GM19023 (cell line): ENCODE measurements at regions not wholly inside any gene's neighbourhood (a gene's known extent, or its start where the extent isn't known, plus 50 kb on each side); places are given as distances from the start of the nearest gene placed in this dataset.

Source experiments
- ATAC-seq: cut with Tn5 transposase; IDR thresholded peaks from one replicate; pipeline ENCODE4 v1.9.1; 2021; ENCODE audit warnings: mild to moderate bottlenecking, moderate library complexity; ENCODE audit not compliant: unreplicated experiment

DNA sequence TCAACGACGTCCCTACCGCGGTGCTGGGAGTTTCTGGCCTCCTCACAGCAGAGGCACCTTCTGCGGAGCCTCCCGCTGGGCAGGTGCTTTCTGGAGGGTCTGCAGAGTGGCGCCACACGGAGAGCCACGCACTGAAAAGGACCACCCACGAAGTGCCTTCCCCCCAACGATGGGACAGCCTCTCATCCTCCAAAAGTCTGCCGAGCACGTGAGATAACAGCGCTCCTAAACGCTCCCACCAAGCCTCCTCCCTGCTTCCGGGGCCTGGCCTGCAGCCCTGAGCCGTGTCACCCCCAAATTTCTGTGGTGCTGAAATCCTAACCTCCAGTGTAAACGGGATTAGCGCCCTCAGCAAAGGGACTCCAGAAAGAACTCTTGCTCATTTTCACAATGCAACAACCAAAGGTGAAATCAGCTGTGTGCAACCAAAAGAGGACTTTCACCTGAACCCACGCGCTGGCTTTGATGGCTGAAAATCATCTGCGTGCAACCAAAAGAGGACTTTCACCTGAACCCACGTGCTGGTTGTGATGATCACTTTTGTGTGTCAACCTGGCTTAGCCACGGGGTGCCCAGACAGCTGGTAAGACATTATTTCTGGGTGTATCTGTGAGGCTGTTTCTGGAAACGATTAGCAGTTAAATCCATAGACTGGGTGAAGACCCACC is 924.6 kb downstream of the BRD1 start:
- ATAC-seq = no peak

DNA sequence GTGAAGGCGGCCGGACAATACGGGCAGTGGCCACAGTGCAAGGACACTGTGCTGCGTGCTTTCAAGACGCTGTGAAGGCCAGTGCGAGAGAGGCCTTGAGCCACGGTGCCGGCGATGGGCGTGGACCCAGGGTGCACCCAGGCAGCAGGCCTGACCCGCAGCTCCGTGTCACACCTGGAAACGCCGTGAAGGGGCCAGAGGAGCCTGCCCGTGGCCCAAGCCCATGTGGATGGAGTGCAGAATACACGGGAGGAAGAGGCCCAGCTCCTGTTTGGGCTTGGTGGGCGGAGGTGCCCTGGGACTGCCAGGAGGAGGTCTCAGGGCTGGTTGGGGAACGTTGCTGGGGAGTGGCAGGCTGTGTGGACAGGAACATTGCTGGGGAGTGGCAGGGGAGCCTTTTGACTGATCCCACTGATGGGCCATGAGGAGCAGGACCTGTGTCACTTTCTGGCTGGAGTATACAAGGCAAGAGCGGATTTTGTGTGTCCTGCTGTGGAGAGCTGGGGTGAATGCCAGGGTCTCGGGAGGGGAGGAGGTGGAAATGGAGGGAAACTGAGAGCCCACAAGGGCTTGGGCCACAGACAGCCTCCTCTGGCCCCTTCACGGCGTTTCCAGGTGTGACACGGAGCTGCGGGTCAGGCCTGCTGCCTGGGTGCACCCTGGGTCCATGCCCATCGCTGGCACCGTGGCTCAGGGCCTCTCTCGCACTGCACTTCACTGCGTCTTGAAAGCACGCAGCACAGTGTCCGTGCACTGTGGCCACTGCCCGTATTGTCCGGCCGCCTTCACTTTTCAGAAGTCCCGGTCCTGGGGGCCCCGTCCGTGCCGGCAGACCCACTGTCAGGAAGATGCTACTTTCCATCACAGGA is 925.4 kb downstream of the BRD1 start:
- ATAC-seq = no peak

DNA sequence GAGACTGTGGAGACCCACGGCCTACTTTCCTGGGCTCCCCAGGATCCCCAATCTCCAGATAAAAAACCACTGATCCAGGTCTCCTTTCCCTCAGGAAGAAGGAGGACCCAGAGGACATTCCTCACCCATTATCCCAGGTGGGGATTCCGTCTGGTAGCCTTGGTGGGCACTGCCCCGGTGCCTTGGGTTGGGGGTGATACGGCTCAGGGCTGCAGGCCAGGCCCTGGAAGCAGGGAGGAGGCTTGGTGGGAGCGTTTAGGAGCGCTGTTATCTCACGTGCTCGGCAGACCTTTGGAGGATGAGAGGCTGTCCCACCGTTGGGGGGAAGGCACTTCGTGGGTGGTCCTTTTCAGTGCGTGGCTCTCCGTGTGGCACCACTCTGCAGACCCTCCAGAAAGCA is 926.3 kb downstream of the BRD1 start:
- no peak for ATAC-seq

- no peak for ATAC-seq
These were observed 927.0 kb downstream of the BRD1 start for GRCh38 chr22:48900626-48901025.

DNA sequence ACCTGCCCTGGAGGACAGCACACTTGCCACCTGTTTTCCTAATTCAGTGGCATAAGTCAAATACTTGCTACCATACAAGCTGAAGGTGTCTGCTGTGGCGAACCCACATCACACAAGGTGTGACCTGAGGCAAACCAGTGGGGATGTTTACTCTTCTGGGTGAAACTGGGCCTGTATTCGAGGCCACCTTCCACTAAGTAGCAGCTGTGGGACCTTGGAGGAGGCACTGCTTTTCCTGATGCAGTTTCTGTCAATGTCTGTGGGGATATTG is 927.4 kb downstream of the BRD1 start:
- ATAC-seq = no peak

DNA sequence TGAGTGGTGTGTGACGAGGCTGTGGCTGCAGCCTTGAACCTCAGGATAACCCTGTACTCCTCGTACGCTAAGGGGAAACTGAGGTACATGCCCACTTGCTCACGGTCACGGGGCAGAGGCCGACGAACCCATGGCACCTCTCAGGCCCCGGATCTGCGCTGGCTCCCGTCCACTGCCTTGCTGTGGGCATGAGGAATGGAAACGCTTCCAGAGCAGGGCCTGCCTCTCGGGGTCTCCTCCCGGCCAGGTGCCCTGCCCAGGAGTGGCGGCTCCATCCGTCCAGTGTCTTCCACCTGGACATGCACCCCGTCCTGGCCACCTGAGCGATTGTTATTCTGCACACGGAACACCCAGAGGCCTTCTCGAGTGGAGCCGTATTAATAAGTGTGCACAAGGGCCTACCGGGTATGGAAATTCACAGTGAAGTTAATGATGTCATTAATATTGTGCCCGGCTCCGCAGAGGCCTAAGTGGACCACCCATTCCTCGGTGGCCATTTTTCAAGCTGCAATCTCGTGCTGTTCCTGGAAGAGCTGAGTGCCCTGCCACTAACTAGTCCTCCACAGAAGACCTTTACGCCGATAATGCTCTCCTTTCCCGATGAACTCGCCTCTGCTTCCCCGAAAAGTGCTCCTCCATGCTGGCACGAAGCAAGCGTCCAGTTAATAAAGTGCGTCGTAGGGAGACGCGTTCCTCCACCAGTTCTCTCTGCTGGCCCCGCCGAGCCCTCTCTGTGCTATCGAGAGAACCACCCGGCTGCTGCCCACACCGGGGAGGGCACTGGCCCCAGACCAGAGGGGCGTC is 927.9 kb downstream of the BRD1 start:
- ATAC-seq = no peak

DNA sequence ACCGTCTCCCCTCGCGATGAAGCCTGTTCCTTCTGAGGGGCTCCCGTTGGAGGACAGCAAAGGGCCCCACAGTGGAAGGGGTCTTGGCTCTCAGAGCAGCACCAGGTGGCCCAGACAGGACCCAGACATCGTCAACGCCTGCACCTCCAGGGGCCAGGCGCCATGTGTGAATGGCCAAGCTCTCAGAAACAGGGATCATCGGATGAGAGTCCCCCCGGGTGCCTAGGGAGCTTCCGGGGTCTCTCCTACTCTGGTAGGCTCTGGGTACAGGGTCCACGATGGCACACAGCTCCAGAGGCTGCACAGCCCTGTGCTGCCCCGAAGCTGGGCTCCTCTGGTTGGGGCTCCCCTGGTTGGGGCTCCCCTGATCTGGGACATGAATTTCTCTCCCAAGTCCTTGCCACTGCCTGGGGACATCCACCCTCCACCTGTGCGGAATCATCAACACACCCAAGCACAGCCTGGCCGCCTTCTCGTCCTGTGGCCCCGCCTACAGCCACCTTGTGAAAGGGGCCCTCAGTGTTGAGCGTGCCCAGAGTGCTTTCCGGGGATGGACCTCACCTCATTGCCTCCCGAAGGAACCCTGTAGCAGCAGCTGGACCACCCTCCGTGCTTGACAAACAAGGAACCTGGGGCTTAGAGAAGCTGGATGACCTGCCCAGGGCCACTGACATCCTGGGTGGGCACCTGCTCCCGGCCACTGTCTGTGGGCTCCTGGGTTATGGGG is 929.0 kb downstream of the BRD1 start:
- no peak for ATAC-seq

DNA sequence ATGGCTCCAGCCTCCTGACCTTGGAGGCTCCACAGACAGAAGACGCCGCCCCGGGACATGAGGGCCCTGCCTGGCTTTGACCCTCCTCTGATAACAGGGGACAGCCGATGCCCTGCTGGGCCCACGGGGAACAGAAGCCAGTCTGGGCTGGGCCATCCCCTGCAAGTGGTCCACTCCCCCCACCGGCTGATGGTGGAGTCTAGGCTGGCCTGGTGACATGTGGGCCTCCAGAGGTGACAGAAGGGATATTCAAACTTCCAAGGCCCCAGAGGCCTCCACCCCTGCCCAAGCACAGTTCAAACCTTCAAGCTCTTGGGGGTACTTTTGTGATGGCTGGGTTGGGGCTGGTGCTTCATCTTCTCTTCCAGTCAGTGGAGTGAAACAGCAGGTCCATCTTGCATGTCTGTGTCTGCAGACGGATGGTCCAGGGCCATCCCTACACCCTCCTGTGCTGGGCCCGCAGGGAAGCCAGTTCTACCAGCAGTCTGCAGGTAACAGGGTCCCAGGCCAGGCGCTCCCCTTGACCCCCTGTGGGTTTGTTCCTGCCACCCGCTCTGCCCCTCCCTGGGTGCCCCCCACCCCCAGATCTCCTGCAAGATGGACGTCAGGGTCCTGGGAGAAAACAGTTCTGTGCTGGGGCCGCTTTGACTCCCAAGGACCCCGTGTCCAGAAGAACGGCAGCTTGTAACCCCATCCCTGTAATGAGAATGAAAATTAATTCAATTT is 929.9 kb downstream of the BRD1 start:
- no peak for ATAC-seq

DNA sequence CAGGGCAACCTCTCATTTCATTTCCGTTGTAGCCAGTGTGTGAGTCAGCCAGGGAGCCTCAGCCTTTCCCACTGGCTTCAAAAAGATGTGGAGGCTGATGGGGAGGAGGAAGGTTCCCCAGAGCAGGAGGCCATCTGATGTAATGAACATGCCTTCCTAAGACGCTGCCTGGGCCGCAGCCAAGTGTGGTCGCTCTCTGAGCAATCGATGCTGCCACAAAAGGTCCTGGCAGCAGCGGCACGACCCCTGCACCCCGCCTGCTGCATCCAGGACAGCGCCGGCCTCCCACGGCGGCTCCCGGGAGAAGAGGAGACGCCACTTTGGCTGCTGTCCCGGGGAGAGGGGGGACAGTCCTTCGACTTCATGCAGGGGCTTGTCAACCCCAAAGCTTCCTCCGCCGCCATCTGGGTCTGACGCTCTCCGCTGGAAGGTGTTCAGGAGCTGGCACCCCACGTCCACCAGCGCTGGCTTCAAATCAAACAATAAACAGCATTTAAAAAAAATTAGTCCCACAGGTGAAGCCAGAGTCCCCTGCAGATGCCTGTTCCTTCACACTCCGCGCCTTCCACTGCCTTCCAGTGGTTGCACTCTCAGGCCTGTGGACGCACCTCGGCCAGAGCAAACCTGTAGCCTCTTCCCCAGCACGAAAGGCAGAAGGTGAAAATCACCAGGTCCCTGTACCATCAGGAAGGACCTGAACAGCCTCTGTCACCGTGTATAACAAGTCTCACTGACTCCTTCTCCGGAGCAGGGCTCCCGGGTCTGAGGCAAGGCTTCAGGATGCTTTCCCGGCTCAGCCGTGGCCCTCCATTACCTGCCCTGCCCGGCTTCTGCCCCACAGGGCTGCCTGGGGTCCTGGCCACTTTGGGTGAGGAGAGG is 930.7 kb downstream of the BRD1 start:
- no peak for ATAC-seq

DNA sequence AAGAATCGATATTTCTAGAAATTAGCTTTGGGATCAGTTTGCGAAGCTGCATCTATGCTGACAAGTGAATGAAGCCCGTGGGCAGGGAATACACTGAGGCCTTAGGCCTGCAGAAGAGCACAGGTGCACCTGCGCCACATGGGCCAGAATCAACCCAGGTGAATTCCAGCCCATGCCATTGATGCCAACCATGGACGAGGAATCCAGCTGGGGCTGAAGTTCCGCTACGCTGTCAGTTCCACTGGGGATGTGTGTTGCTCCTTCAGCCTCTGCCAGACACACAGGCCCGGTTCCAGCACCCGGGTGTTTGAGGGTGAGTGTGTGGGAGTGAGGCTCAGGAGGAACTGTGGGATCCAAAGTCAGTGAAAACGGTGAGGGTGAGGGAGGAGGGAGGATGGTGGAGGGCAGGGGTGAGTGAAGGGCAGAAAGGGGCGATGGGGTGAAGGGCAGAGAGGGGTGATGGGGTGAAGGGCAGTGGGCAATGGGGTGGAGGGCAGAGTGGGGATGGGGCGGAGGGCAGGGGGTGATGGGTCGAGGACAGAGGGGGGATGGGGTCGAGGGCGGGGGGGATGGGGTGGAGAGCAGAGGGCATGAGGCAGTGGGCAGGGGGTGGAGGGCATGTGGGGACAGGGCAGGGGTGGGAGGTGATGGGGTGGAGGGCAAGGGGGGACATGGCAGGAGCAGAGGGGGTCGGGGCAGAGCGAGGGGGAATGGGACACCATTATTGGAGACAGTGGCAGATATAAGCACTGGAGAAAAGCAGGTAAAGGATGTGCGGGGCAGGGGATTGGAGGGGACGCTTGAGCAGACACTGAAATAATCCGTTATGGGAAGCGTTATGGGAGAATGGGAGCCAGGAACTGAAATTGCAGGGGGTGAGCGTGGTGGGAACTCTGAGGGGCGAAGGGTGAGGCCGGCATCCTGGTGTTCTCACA is 931.6 kb downstream of the BRD1 start:
- ATAC-seq = no peak

DNA sequence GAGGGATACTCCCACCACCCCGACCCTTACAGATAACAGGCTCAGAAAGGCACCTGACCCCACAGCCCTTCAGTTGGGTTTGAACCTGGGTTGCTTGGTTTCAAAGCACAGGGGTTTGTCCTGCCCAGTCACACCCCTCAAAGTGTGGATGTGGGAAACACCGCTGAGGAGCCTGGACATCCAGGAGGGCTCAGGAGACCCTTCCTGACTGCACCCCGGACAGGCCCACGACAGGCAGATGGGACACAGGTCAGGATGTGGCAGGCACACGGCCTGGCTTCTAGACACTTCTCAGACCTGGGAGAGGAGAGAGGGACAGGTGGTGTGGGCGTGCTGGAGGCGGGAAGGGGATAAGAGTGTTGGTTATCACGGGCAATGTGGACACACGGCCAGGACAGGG is 932.3 kb downstream of the BRD1 start:
- no peak for ATAC-seq

DNA sequence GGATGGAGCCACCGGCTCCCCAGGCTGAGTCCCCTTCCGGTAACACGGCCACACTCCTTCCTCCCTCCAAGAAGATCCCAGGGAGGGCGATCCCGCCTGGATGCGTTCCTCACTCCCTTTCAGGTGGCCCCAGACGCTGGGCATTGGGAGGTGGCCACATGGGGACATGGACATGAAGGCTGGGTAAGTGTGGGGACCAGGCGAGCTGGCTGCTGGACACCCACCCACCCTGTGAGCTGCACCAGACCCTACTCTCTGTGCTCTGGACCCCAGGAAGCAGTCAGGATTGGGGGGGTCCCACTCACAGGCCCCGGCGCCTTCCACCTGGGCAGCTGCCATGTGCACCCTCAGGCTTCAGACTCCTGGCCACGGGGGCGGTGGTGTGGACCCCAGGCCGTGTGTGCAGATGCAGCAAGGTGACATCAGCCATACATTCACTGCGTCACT is 932.8 kb downstream of the BRD1 start:
- ATAC-seq = no peak

GRCh38 chr22:48894064-48894671 is 933.5 kb downstream of the BRD1 start:
- no peak for ATAC-seq

GRCh38 chr22:48893288-48894063 is 934.2 kb downstream of the BRD1 start:
- no peak for ATAC-seq

DNA sequence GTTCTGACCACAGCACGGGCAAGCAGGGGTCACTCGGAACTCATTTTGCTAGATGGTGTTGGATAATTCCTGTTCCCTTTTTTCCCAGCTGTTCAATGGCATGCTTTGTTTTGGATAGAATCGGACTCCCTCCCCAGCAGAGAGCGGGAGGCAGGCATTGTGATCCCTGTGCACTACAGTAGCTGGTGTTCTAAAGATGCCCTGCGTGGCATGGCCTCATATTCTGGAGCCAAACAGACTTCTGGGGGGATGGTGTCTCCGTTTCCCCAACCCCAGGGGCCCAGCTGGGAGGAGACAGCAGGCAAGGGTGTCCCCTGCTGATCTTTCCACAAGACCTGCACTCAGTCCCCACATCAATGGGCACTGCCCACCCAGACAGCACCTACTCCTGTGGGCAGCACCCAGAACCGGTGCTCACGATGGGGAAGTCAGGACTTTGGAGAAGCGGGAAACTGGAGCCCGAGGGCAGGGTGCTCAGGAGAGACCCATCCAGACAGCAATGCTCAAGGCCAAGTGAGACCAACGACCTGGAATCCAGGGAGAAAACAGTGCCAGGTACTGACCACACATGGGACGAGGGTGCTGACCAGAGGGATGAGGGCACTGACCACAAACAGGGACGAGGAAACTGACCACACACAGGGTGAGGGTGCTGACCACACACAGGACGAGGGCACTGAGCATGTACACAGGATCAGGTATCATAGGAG is 934.9 kb downstream of the BRD1 start:
- ATAC-seq = no peak

DNA sequence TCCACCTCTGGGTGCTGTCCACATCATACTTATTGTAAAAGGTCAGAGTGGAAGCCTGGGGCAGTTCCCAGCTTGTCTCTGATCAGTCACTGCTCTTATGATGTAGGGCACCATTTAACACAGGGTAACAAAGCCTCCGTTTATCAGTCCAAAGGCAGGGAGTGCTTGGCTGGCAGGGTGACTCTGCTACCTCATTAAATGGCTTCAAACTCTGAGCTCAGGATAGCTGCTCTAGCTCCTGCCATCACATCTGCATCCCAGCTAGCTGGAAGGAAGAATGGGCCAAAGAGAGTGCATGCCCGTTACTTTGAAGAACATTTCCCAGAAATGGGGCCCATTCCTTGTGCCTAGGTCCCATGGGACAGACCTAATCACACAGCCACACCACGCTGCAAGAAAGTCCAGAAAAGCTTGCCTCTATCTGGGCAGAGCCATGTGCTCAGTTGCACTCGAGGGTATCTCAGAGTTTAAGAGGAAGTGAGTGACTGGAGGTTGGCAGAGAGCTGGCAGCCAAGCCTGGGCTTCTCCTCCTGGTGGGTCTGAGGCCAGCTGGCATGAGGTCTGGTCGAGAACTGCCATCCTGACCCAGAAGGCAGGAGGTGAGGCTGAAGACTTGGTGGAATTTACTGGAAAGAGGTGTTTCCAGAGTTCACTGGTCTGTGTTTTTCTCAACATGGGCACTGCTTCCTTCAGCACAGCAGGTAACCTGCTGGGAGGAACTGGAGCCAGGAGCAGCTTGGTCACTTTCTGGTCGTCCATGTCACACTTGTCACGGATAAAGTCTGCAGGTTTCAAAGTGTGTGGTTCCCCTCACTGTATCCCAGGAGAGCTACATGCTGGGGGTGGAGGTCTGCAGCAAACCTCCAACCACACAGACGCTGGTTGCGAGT is 935.7 kb downstream of the BRD1 start:
- ATAC-seq = no peak
